GM23338 (cell line): ENCODE measurements at regions not wholly inside any gene's neighbourhood (a gene's known extent, or its start where the extent isn't known, plus 50 kb on each side); places are given as distances from the start of the nearest gene placed in this dataset.

ENCODE experiments used
- ATAC-seq: fragments of 200-7000 bp; cut with Tn5 transposase; 3 replicates; pipeline ENCODE4 v1.9.1; 2020
- DNase-seq: peaks from one replicate; pipeline ENCODE4 v3.0.0-alpha.2; 2015; ENCODE audit warnings: low spot score
- H2AFZ ChIP-seq: fragments of 200-600 bp; sonication (generic); 2 replicates; pipeline ENCODE4 v1.8.0; 2016; ENCODE audit warnings: antibody characterized with exemption, mild to moderate bottlenecking, moderate library complexity
- H3F3A ChIP-seq: fragments of 200-600 bp; sonication (generic); replicated peaks from 2 replicates; pipeline ENCODE4 v1.8.0; 2017; ENCODE audit warnings: antibody characterized with exemption, mixed run types, low read depth
- H3K27ac ChIP-seq: fragments of 200-600 bp; sonication (generic); 2 replicates; pipeline ENCODE4 v1.6.1; 2016; ENCODE audit warnings: low read depth
- H3K27me3 ChIP-seq: fragments of 200-600 bp; sonication (generic); 2 replicates; pipeline ENCODE4 v1.8.0; 2016; ENCODE audit warnings: mild to moderate bottlenecking, mixed run types, moderate library complexity; ENCODE audit not compliant: insufficient read depth
- H3K36me3 ChIP-seq: fragments of 200-600 bp; sonication (generic); 2 replicates; pipeline ENCODE4 v1.8.0; 2016; ENCODE audit warnings: mild to moderate bottlenecking; ENCODE audit not compliant: insufficient read depth
- H3K4me1 ChIP-seq: fragments of 200-600 bp; sonication (generic); 2 replicates; pipeline ENCODE4 v1.8.0; 2016; ENCODE audit warnings: mild to moderate bottlenecking, moderate library complexity; ENCODE audit not compliant: insufficient read depth
- H3K4me2 ChIP-seq: fragments of 200-600 bp; sonication (generic); 2 replicates; pipeline ENCODE4 v1.7.1; 2017; ENCODE audit warnings: mixed run types
- H3K4me3 ChIP-seq: fragments of 200-600 bp; sonication (generic); 2 replicates; pipeline ENCODE4 v1.6.1; 2016; ENCODE audit warnings: mixed run types
- H3K79me2 ChIP-seq: fragments of 200-600 bp; sonication (generic); replicated peaks from 2 replicates; pipeline ENCODE4 v1.8.0; 2017; ENCODE audit warnings: mild to moderate bottlenecking; ENCODE audit not compliant: insufficient read depth
- H3K9me2 ChIP-seq: fragments of 200-600 bp; sonication (generic); 2 replicates; pipeline ENCODE4 v1.8.0; 2017; ENCODE audit not compliant: insufficient read depth
- H4K20me1 ChIP-seq: fragments of 200-600 bp; sonication (generic); replicated peaks from 2 replicates; pipeline ENCODE4 v1.8.0; 2017; ENCODE audit warnings: mild to moderate bottlenecking; ENCODE audit not compliant: insufficient read depth
- H3K27ac Mint-ChIP-seq: 2 replicates; pipeline ENCODE4 v1.8.0; 2020; ENCODE audit warnings: inconsistent platforms, mild to moderate bottlenecking, moderate library complexity, mixed read lengths
- H3K27me3 Mint-ChIP-seq: 3 replicates; pipeline ENCODE4 v1.8.0; 2022; ENCODE audit warnings: low read depth, mild to moderate bottlenecking, moderate library complexity, mixed read lengths, inconsistent platforms; ENCODE audit not compliant: insufficient read depth, poor library complexity
- H3K36me3 Mint-ChIP-seq: 3 replicates; pipeline ENCODE4 v1.8.0; 2021; ENCODE audit warnings: low read depth, mild to moderate bottlenecking, inconsistent platforms, moderate library complexity, mixed read lengths
- H3K4me1 Mint-ChIP-seq: 3 replicates; pipeline ENCODE4 v1.8.0; 2020; ENCODE audit warnings: mild to moderate bottlenecking, inconsistent platforms, mixed read lengths
- H3K4me3 Mint-ChIP-seq: 3 replicates; pipeline ENCODE4 v1.8.0; 2021; ENCODE audit warnings: moderate library complexity, mild to moderate bottlenecking, inconsistent platforms, mixed read lengths
- H3K9me3 Mint-ChIP-seq: 3 replicates; pipeline ENCODE4 v1.8.0; 2020; ENCODE audit warnings: moderate library complexity, mild to moderate bottlenecking, inconsistent platforms, mixed read lengths
- EZH2 ChIP-seq: fragments of 200-600 bp; sonication (generic); IDR thresholded peaks from one replicate; pipeline ENCODE4 v1.8.0; 2017; ENCODE audit warnings: antibody characterized with exemption, mild to moderate bottlenecking, low read depth; ENCODE audit not compliant: unreplicated experiment
- JUNB ChIP-seq: IDR thresholded peaks from one replicate; pipeline ENCODE4 v1.6.1; 2016; ENCODE audit warnings: antibody characterized with exemption; ENCODE audit not compliant: unreplicated experiment
- NANOG ChIP-seq: IDR thresholded peaks from 2 replicates; pipeline ENCODE4 v1.6.1; 2016; ENCODE audit warnings: antibody characterized with exemption, borderline replicate concordance
- POLR2AphosphoS5 ChIP-seq: IDR thresholded peaks from 2 replicates; pipeline ENCODE4 v1.6.1; 2016; ENCODE audit warnings: antibody characterized with exemption, low read depth
- ZNF331 ChIP-seq: fragments of 250-450 bp; sonication (Bioruptor Pico); IDR thresholded peaks from 2 replicates; pipeline ENCODE4 v1.5.0; 2020; ENCODE audit warnings: low read depth, mild to moderate bottlenecking, moderate library complexity
- TF ChIP-seq, protein P1 (sequence below): fragments of 250-450 bp; sonication (Bioruptor Pico); IDR thresholded peaks from 2 replicates; pipeline ENCODE4 v1.5.0; 2020; ENCODE audit warnings: mild to moderate bottlenecking, moderate library complexity

- TF ChIP-seq, protein P1, sequence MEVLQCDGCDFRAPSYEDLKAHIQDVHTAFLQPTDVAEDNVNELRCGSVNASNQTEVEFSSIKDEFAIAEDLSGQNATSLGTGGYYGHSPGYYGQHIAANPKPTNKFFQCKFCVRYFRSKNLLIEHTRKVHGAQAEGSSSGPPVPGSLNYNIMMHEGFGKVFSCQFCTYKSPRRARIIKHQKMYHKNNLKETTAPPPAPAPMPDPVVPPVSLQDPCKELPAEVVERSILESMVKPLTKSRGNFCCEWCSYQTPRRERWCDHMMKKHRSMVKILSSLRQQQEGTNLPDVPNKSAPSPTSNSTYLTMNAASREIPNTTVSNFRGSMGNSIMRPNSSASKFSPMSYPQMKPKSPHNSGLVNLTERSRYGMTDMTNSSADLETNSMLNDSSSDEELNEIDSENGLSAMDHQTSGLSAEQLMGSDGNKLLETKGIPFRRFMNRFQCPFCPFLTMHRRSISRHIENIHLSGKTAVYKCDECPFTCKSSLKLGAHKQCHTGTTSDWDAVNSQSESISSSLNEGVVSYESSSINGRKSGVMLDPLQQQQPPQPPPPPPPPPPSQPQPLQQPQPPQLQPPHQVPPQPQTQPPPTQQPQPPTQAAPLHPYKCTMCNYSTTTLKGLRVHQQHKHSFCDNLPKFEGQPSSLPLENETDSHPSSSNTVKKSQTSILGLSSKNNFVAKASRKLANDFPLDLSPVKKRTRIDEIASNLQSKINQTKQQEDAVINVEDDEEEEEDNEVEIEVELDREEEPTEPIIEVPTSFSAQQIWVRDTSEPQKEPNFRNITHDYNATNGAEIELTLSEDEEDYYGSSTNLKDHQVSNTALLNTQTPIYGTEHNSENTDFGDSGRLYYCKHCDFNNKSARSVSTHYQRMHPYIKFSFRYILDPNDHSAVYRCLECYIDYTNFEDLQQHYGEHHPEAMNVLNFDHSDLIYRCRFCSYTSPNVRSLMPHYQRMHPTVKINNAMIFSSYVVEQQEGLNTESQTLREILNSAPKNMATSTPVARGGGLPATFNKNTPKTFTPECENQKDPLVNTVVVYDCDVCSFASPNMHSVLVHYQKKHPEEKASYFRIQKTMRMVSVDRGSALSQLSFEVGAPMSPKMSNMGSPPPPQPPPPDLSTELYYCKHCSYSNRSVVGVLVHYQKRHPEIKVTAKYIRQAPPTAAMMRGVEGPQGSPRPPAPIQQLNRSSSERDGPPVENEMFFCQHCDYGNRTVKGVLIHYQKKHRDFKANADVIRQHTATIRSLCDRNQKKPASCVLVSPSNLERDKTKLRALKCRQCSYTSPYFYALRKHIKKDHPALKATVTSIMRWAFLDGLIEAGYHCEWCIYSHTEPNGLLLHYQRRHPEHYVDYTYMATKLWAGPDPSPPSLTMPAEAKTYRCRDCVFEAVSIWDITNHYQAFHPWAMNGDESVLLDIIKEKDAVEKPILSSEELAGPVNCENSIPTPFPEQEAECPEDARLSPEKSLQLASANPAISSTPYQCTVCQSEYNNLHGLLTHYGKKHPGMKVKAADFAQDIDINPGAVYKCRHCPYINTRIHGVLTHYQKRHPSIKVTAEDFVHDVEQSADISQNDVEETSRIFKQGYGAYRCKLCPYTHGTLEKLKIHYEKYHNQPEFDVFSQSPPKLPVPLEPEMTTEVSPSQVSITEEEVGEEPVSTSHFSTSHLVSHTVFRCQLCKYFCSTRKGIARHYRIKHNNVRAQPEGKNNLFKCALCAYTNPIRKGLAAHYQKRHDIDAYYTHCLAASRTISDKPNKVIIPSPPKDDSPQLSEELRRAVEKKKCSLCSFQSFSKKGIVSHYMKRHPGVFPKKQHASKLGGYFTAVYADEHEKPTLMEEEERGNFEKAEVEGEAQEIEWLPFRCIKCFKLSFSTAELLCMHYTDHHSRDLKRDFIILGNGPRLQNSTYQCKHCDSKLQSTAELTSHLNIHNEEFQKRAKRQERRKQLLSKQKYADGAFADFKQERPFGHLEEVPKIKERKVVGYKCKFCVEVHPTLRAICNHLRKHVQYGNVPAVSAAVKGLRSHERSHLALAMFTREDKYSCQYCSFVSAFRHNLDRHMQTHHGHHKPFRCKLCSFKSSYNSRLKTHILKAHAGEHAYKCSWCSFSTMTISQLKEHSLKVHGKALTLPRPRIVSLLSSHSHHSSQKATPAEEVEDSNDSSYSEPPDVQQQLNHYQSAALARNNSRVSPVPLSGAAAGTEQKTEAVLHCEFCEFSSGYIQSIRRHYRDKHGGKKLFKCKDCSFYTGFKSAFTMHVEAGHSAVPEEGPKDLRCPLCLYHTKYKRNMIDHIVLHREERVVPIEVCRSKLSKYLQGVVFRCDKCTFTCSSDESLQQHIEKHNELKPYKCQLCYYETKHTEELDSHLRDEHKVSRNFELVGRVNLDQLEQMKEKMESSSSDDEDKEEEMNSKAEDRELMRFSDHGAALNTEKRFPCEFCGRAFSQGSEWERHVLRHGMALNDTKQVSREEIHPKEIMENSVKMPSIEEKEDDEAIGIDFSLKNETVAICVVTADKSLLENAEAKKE (CRISPR knock-in tag), result no peak
- TF ChIP-seq POLR2AphosphoS5 (no peak), EZH2 (no peak), NANOG (no peak)
These were observed 387.6 kb upstream of the ZFP42 start (continued) for GRCh38 chr4:187608001-187608421.

- Histone ChIP-seq H4K20me1 (no peaks in the 10 kb centered on the region), H3K4me3 (no peak overlapping the region), H2AFZ (no peak overlapping the region), H3K4me1 (no peaks in the 10 kb centered on the region), H3K27me3 (no peaks in the 10 kb centered on the region), H3K79me2 (no peaks in the 10 kb centered on the region), H3K27ac (no peak overlapping the region), H3K4me2 (no peak overlapping the region), H3F3A (no peaks in the 10 kb centered on the region), H3K36me3 (no peaks in the 10 kb centered on the region), H3K9me2 (no peaks in the 10 kb centered on the region)
- ATAC-seq, result no peak
- H3K9me3 Mint-ChIP-seq, result no peaks in the 10 kb centered on the region
- H3K4me3 Mint-ChIP-seq, result no peak overlapping the region
- H3K27ac Mint-ChIP-seq, result 0 out of 2 replicates have a peak overlapping the region, but pooled peaks have one; percentile 60
- no peak for DNase-seq
- peaks cover 4% of the 10 kb centered on the region for H3K27me3 Mint-ChIP-seq
- H3K36me3 Mint-ChIP-seq, result no peaks in the 10 kb centered on the region; the same call in 2 of the 3 replicates
- H3K4me1 Mint-ChIP-seq, result peaks cover 2% of the 10 kb centered on the region; the same call in 2 of the 3 replicates
- TF ChIP-seq, protein P1 (CRISPR knock-in tag), result no peak
- no peak for TF ChIP-seq JUNB
- TF ChIP-seq ZNF331 (CRISPR knock-in tag), result no peak
- TF ChIP-seq POLR2AphosphoS5, result no peak
- no peak for TF ChIP-seq EZH2
These were observed 383.3 kb upstream of the ZFP42 start for GRCh38 chr4:187612301-187612700.
